Upper lobe of left lung (tissue), 4 donors: ENCODE measurements at regions not wholly inside any gene's neighbourhood (a gene's known extent, or its start where the extent isn't known, plus 50 kb on each side); places are given as distances from the start of the nearest gene placed in this dataset.

Experiments used
- CTCF ChIP-seq, 6 experiments: fragments of 450-650 bp in 4 of 6; fragments of 200-600 bp in 2 of 6; sonication (generic) in 2 of 6; IDR thresholded peaks; one replicate each; pipeline ENCODE4 v1.5.1; 2016 to 2019; ENCODE audit warnings: antibody characterized with exemption in 6 of 6
- POLR2A ChIP-seq, 4 donors: fragments of 450-650 bp; IDR thresholded peaks; one replicate each; pipeline ENCODE4 v1.5.1; 2016 to 2017; ENCODE audit warnings: antibody characterized with exemption in 4 of 4, mild to moderate bottlenecking in 2 of 4
- POLR2AphosphoS5 ChIP-seq, 2 donors: sonication (generic); formaldehyde crosslinking; IDR thresholded peaks; one replicate each; pipeline ENCODE4 v1.5.1; 2017; ENCODE audit warnings: antibody characterized with exemption in 2 of 2

- no peak for TF ChIP-seq POLR2A (IDR thresholded peaks at IDR 0.05)
- no peak for TF ChIP-seq CTCF (IDR thresholded peaks at IDR 0.05)
- no peak for TF ChIP-seq POLR2AphosphoS5 (IDR thresholded peaks at IDR 0.05)
These were observed 70.4 kb upstream of the TMED7 start for GRCh38 chr5:115696141-115696650.
